GM19324 (cell line): ENCODE measurements at regions not wholly inside any gene's neighbourhood (a gene's known extent, or its start where the extent isn't known, plus 50 kb on each side); places are given as distances from the start of the nearest gene placed in this dataset.
"Not testable (repeated sequence)": the region's sequence is repeated elsewhere in the genome, so short reads cannot be mapped to it uniquely, and the experiment has no call there.

ENCODE experiments used
- ATAC-seq: cut with Tn5 transposase; IDR thresholded peaks from one replicate; pipeline ENCODE4 v1.9.1; 2021; ENCODE audit warnings: mild to moderate bottlenecking, moderate library complexity; ENCODE audit not compliant: unreplicated experiment, low FRiP score

- no peak for ATAC-seq
These were observed 594.8 kb upstream of the ANO3 start for GRCh38 chr11:25737071-25737675.

- no peak for ATAC-seq
These were observed 590.0 kb upstream of the ANO3 start for GRCh38 chr11:25741886-25742285.

GRCh38 chr11:25742800-25743199 is 589.1 kb upstream of the ANO3 start:
- no peak for ATAC-seq

- ATAC-seq = no peak
These were observed 576.5 kb upstream of the ANO3 start for GRCh38 chr11:25755381-25755780.

GRCh38 chr11:25755918-25756584 is 575.9 kb upstream of the ANO3 start:
- no peak for ATAC-seq

GRCh38 chr11:25758145-25758661 is 573.7 kb upstream of the ANO3 start:
- ATAC-seq = no peak

- no peak for ATAC-seq
These were observed 565.5 kb upstream of the ANO3 start for GRCh38 chr11:25766332-25767015.

GRCh38 chr11:25769287-25769686 is 562.6 kb upstream of the ANO3 start:
- no peak for ATAC-seq

- no peak for ATAC-seq
These were observed 560.3 kb upstream of the ANO3 start for GRCh38 chr11:25771605-25772004.

GRCh38 chr11:25775603-25776002 is 556.3 kb upstream of the ANO3 start:
- ATAC-seq = no peak

GRCh38 chr11:25776238-25776637 is 555.7 kb upstream of the ANO3 start:
- ATAC-seq = no peak

GRCh38 chr11:25777343-25777742 is 554.6 kb upstream of the ANO3 start:
- no peak for ATAC-seq

- no peak for ATAC-seq
These were observed 552.9 kb upstream of the ANO3 start for GRCh38 chr11:25779033-25779432.

- no peak for ATAC-seq
These were observed 544.5 kb upstream of the ANO3 start for GRCh38 chr11:25787416-25787815.

GRCh38 chr11:25790396-25790795 is 541.5 kb upstream of the ANO3 start:
- ATAC-seq = no peak

GRCh38 chr11:25793637-25794036 is 538.3 kb upstream of the ANO3 start:
- no peak for ATAC-seq

GRCh38 chr11:25794804-25795203 is 537.1 kb upstream of the ANO3 start:
- ATAC-seq = no peak

- no peak for ATAC-seq
These were observed 515.5 kb upstream of the ANO3 start for GRCh38 chr11:25816411-25816810.

- no peak for ATAC-seq
These were observed 507.2 kb upstream of the ANO3 start for GRCh38 chr11:25824688-25825087.

- not testable (repeated sequence) for ATAC-seq
These were observed 500.4 kb upstream of the ANO3 start for GRCh38 chr11:25831485-25831884.

- ATAC-seq = no peak
These were observed 492.9 kb upstream of the ANO3 start for GRCh38 chr11:25838918-25839625.
